ENCODE measurements at regions not wholly inside any gene's neighbourhood (a gene's known extent, or its start where the extent isn't known, plus 50 kb on each side); places are given as distances from the start of the nearest gene placed in this dataset.

DNA sequence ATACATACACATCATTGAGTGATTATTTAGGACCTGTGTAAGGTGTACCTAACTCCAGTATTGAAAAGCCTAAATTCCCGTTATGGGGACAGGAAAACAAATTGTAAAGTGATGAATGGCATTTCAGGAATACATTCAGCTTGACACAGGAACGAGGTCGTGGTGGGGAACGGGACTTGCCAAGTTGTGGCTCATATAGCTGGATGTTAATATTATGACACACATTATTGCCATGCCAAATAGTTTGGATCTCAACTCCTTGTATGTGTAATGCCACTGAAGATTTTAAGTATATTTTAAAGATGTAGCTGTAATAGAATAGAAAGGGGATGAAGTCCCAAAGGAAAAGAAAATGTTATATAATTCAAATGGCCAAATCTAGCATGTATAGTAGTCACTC, 227.2 kb upstream of the GOLIM4 start:
- Mint-ChIP-seq H3K27me3 (no peaks in the 10 kb centered on the region), H3K4me1 (ENCODE audit: low read depth) (no peaks in the 10 kb centered on the region), H3K36me3 (ENCODE audit: insufficient read depth) (peaks cover 10% of the 10 kb centered on the region), H3K27ac (no peak overlapping the region), H3K9me3 (ENCODE audit: low read depth) (no peaks in the 10 kb centered on the region), H3K4me3 (ENCODE audit: low read depth) (no peak overlapping the region)
- no peak for DNase-seq (ENCODE audit: low spot score, unreplicated experiment)
- TF ChIP-seq, protein P1, sequence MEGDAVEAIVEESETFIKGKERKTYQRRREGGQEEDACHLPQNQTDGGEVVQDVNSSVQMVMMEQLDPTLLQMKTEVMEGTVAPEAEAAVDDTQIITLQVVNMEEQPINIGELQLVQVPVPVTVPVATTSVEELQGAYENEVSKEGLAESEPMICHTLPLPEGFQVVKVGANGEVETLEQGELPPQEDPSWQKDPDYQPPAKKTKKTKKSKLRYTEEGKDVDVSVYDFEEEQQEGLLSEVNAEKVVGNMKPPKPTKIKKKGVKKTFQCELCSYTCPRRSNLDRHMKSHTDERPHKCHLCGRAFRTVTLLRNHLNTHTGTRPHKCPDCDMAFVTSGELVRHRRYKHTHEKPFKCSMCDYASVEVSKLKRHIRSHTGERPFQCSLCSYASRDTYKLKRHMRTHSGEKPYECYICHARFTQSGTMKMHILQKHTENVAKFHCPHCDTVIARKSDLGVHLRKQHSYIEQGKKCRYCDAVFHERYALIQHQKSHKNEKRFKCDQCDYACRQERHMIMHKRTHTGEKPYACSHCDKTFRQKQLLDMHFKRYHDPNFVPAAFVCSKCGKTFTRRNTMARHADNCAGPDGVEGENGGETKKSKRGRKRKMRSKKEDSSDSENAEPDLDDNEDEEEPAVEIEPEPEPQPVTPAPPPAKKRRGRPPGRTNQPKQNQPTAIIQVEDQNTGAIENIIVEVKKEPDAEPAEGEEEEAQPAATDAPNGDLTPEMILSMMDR (IDR thresholded peaks at IDR 0.05; ENCODE audit: unreplicated experiment) = no peak

- H3K27me3 Mint-ChIP-seq = no peaks in the 10 kb centered on the region
- no peak overlapping the region for H3K27ac Mint-ChIP-seq
- no peak for DNase-seq (ENCODE audit: low spot score, unreplicated experiment)
- TF ChIP-seq, protein P1 (IDR thresholded peaks at IDR 0.05; ENCODE audit: unreplicated experiment) = no peak
- peaks cover 14% of the 10 kb centered on the region for H3K36me3 Mint-ChIP-seq (ENCODE audit: insufficient read depth)
- no peaks in the 10 kb centered on the region for H3K9me3 Mint-ChIP-seq (ENCODE audit: low read depth)
- H3K4me3 Mint-ChIP-seq (ENCODE audit: low read depth) = no peak overlapping the region
- peaks cover 5% of the 10 kb centered on the region for H3K4me1 Mint-ChIP-seq (ENCODE audit: low read depth)
These were observed 218.4 kb upstream of the GOLIM4 start for GRCh38 chr3:168314166-168314565.

DNA sequence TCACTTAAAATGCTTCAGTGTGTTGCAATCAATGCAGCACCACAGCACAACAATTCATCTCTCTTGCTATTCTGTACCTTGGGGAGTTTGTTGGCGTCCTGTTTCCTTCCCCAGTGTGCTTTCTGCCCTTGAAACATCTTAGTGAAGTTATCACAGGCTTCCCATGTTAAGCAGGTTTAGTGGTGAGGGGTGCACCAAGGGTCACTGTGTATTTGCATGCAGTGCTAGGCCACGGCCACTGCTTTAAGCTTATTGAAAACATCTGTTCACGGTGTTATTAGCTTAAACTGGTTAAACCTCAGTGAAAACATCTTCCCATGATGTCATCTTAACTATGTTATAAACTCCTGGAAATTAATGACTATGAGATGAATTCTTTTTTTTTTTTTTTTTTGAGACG, 217.3 kb upstream of the GOLIM4 start:
- Mint-ChIP-seq H3K27ac (no peak overlapping the region), H3K4me3 (ENCODE audit: low read depth) (no peak overlapping the region), H3K9me3 (ENCODE audit: low read depth) (no peaks in the 10 kb centered on the region), H3K4me1 (ENCODE audit: low read depth) (peaks cover 7% of the 10 kb centered on the region), H3K27me3 (no peaks in the 10 kb centered on the region), H3K36me3 (ENCODE audit: insufficient read depth) (peaks cover 9% of the 10 kb centered on the region)
- TF ChIP-seq, protein P1 (IDR thresholded peaks at IDR 0.05; ENCODE audit: unreplicated experiment) = no peak
- no peak for DNase-seq (ENCODE audit: low spot score, unreplicated experiment)

- Mint-ChIP-seq H3K4me3 (ENCODE audit: low read depth) (no peak overlapping the region), H3K9me3 (ENCODE audit: low read depth) (peaks cover 15% of the 10 kb centered on the region), H3K27me3 (no peaks in the 10 kb centered on the region), H3K36me3 (ENCODE audit: insufficient read depth) (peaks cover 8% of the 10 kb centered on the region), H3K27ac (no peak overlapping the region), H3K4me1 (ENCODE audit: low read depth) (peaks cover 5% of the 10 kb centered on the region)
- TF ChIP-seq, protein P1 (IDR thresholded peaks at IDR 0.05; ENCODE audit: unreplicated experiment) = no peak
- no peak for DNase-seq (ENCODE audit: low spot score, unreplicated experiment)
These were observed 212.2 kb upstream of the GOLIM4 start for GRCh38 chr3:168307893-168308292.

- H3K4me1 Mint-ChIP-seq (ENCODE audit: low read depth) = no peaks in the 10 kb centered on the region
- no peak overlapping the region for H3K4me3 Mint-ChIP-seq (ENCODE audit: low read depth)
- TF ChIP-seq, protein P1 (IDR thresholded peaks at IDR 0.05; ENCODE audit: unreplicated experiment) = no peak
- no peak for DNase-seq (ENCODE audit: low spot score, unreplicated experiment)
- peaks cover 8% of the 10 kb centered on the region for H3K9me3 Mint-ChIP-seq (ENCODE audit: low read depth)
- H3K27me3 Mint-ChIP-seq = no peaks in the 10 kb centered on the region
- H3K36me3 Mint-ChIP-seq (ENCODE audit: insufficient read depth) = peaks cover 1% of the 10 kb centered on the region
- H3K27ac Mint-ChIP-seq = no peak overlapping the region
These were observed 199.3 kb upstream of the GOLIM4 start for GRCh38 chr3:168295027-168295426.

All from progenitor cell of endocrine pancreas (in vitro differentiated cells).